ENCODE measurements at regions not wholly inside any gene's neighbourhood (a gene's known extent, or its start where the extent isn't known, plus 50 kb on each side); places are given as distances from the start of the nearest gene placed in this dataset.

GRCh38 chr2:156206355-156206754 is 126.2 kb downstream of the NR4A2 start (continued):
- TF ChIP-seq GTF3C2 (IDR thresholded peaks at IDR 0.05; ENCODE audit: borderline replicate concordance, extremely low read depth, insufficient read length) (no peak), STAG1 (CRISPR knock-in tag; IDR thresholded peaks at IDR 0.05; ENCODE audit: borderline replicate concordance) (no peak)

GRCh38 chr2:156199588-156199987 is 132.9 kb downstream of the NR4A2 start:
- in situ Hi-C loops (cut with MboI): no loop called here
- no peak for FAIRE-seq
- no peak for TF ChIP-seq ZBTB11 (CRISPR knock-in tag; IDR thresholded peaks at IDR 0.05)
- TF ChIP-seq ZNF644 (tag; IDR thresholded peaks at IDR 0.05; ENCODE audit: low read depth): no peak
- no peak for TF ChIP-seq PBX2 (CRISPR knock-in tag; IDR thresholded peaks at IDR 0.05; ENCODE audit: low read depth)
- peak; percentile 68 for TF ChIP-seq PBX2 (tag; conservative IDR thresholded peaks at IDR 0.05; ENCODE audit: low read depth)
- no peak for TF ChIP-seq ZNF23 (CRISPR knock-in tag; IDR thresholded peaks at IDR 0.05)
- no peak for TF ChIP-seq GATA2 (CRISPR knock-in tag; IDR thresholded peaks at IDR 0.05)
- peak; percentile 49; the same call in 1 of the 2 replicates for TF ChIP-seq PKNOX1 (IDR thresholded peaks at IDR 0.05)
- TF ChIP-seq FOXK1 (CRISPR knock-in tag; IDR thresholded peaks at IDR 0.05; ENCODE audit: borderline replicate concordance): no peak
- no peak for TF ChIP-seq ZNF766 (CRISPR knock-in tag; conservative IDR thresholded peaks at IDR 0.05)

More at GRCh38 chr2:156199588-156199987, 132.9 kb downstream of the NR4A2 start:
- ChIA-PET POLR2A (no interaction called here), CTCF (ENCODE audit: low intra/inter-chr PET ratio) (no interaction called here)
- intact Hi-C loops (cut with micrococcal nuclease): loop anchor here (10.0 kb wide), 1 partner anchor 695 kb away; no protein-coding TSS in a partner anchor
- H3K9ac ChIP-seq (ENCODE audit: insufficient read depth in 1 of 2, low read depth in 2 of 2, low read length in 2 of 2): no peak overlapping the region
- H3K36me3 ChIP-seq (ENCODE audit: control insufficient read depth, insufficient read depth, low read length): no peaks in the 10 kb centered on the region
- no peaks in the 10 kb centered on the region for H3K79me2 ChIP-seq (ENCODE audit: control insufficient read depth, insufficient read depth, low read length)
- H3K27ac ChIP-seq (ENCODE audit: extremely low read depth, low read depth, low read length): no peak overlapping the region
- no TSS peak for BruUV-seq (replicated peaks)
- H3K4me3 ChIP-seq: no peak overlapping the region
- H3K4me1 ChIP-seq (replicated peaks in 1 of 2; ENCODE audit: control insufficient read depth in 2 of 2, insufficient read depth in 2 of 2, low read length in 2 of 2): no peaks in the 10 kb centered on the region
- no peaks in the 10 kb centered on the region for H3K27me3 ChIP-seq (ENCODE audit: control insufficient read depth in 2 of 2, insufficient read depth in 2 of 2, low read length in 2 of 2)
- H2AFZ ChIP-seq (ENCODE audit: low read depth, low read length): no peak overlapping the region
- ATAC-seq (no peak), DNase-seq (ENCODE audit: extremely low read depth in 1 of 4, low spot score in 3 of 4) (no peak)
- no peaks in the 10 kb centered on the region for H3K9me3 ChIP-seq (replicated peaks; ENCODE audit: control insufficient read depth, insufficient read depth, low read depth, low read length)
- no peaks in the 10 kb centered on the region for H3K9me1 ChIP-seq (ENCODE audit: control insufficient read depth, insufficient read depth, low read length)
- H4K20me1 ChIP-seq (replicated peaks; ENCODE audit: control insufficient read depth, insufficient read depth, low read length): no peaks in the 10 kb centered on the region
- H3K4me2 ChIP-seq (ENCODE audit: insufficient read depth, low read length): no peak overlapping the region

Measured in K562 (cell line).